ENCODE measurements at regions not wholly inside any gene's neighbourhood (a gene's known extent, or its start where the extent isn't known, plus 50 kb on each side); places are given as distances from the start of the nearest gene placed in this dataset.

DNA sequence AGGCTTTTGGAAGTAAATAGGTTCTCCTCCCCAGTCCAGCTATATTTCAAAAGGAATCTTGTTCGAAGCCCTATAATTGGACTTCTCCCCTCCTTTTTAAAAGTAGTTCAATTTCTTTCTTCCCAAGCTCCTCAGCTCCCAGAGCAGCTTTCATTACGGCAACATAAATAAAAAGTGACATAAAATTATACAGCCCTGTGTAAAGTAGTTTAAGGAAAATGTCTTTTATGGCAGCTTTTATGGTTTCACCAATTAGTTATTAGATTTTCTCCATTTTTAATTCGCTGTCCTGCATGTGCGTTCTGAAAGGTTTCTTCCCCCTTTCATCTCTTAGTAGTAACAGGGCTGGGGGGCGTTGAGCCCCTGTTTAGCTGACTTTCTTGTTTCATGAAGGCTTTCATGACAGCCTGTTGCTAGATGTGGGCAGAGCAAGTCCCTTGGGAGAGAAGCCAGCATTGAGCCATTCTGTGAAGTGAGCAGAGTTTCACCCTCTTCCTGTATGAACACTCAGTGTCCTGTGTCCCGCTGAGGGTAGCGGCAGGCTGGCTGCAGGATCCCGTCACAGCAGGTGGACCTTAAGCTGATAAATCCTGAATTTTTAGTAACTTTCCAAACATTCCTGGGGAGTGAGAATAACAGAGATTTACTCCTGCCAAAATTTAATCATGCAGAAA, 229.7 kb upstream of the SPRED2 start:
- Mint-ChIP-seq H3K9me3 (ENCODE audit: unreplicated experiment) (peaks cover 6% of the 10 kb centered on the region), H3K4me1 (ENCODE audit: low read depth, unreplicated experiment) (peaks cover 51% of the 10 kb centered on the region), H3K36me3 (ENCODE audit: low read depth, unreplicated experiment) (peaks cover 2% of the 10 kb centered on the region), H3K27ac (ENCODE audit: unreplicated experiment) (no peak overlapping the region), H3K4me3 (ENCODE audit: unreplicated experiment) (no peak overlapping the region), H3K27me3 (ENCODE audit: low read depth, unreplicated experiment) (no peaks in the 10 kb centered on the region)
- Histone ChIP-seq H3K4me3 (ENCODE audit: insufficient read depth, low read depth, low read length) (peak overlapping the region; percentile 27), H3K27me3 (ENCODE audit: insufficient read depth, low read length) (no peaks in the 10 kb centered on the region), H3K9me3 (ENCODE audit: insufficient read depth, low read depth, low read length) (no peaks in the 10 kb centered on the region), H3K4me2 (ENCODE audit: low read length) (peak overlapping the region; percentile 78), H3K79me2 (ENCODE audit: insufficient read depth, low read length) (no peaks in the 10 kb centered on the region), H3K9ac (ENCODE audit: low read length) (peak overlapping the region; percentile 52), H3K36me3 (ENCODE audit: insufficient read depth, low read length) (no peaks in the 10 kb centered on the region), H3K27ac (ENCODE audit: low read depth, low read length) (peak overlapping the region; percentile 35), H2AFZ (ENCODE audit: low read depth, low read length) (peak overlapping the region; percentile 38), H4K20me1 (ENCODE audit: insufficient read depth, low read length) (no peaks in the 10 kb centered on the region), H3K4me1 (ENCODE audit: insufficient read depth, low read length) (peaks cover 49% of the 10 kb centered on the region)
- TF ChIP-seq, protein P1, sequence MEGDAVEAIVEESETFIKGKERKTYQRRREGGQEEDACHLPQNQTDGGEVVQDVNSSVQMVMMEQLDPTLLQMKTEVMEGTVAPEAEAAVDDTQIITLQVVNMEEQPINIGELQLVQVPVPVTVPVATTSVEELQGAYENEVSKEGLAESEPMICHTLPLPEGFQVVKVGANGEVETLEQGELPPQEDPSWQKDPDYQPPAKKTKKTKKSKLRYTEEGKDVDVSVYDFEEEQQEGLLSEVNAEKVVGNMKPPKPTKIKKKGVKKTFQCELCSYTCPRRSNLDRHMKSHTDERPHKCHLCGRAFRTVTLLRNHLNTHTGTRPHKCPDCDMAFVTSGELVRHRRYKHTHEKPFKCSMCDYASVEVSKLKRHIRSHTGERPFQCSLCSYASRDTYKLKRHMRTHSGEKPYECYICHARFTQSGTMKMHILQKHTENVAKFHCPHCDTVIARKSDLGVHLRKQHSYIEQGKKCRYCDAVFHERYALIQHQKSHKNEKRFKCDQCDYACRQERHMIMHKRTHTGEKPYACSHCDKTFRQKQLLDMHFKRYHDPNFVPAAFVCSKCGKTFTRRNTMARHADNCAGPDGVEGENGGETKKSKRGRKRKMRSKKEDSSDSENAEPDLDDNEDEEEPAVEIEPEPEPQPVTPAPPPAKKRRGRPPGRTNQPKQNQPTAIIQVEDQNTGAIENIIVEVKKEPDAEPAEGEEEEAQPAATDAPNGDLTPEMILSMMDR (IDR thresholded peaks at IDR 0.05; ENCODE audit: insufficient read depth, low read depth, low read length) = no peak
- TF ChIP-seq EZH2 (IDR thresholded peaks at IDR 0.05; ENCODE audit: insufficient read depth, low read length) = no peak
- FAIRE-seq (no peak), DNase-seq (ENCODE audit: low read depth) (no peak)

DNA sequence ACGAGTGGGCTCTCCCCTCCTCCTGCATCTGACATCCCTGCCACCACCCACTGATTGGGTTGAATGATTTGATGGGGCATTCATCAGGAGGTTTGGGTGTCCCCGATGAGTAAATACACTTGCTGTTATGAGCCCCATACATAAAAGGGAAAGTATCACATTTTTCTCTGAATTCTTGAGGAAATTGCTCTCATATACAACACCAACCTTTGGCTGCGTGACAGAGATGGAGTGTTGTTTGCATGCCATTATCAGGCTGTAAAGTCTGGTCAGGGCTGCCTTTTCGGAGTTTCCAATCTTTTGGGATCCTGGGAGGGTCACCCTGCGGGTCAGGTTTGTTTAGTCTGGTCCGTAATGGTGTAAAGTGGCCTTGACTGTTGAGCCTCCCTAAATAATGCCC, 227.9 kb upstream of the SPRED2 start:
- Histone ChIP-seq H3K27me3 (ENCODE audit: insufficient read depth, low read length) (no peaks in the 10 kb centered on the region), H3K27ac (ENCODE audit: low read depth, low read length) (no peak overlapping the region), H2AFZ (ENCODE audit: low read depth, low read length) (no peak overlapping the region), H3K36me3 (ENCODE audit: insufficient read depth, low read length) (no peaks in the 10 kb centered on the region), H4K20me1 (ENCODE audit: insufficient read depth, low read length) (no peaks in the 10 kb centered on the region), H3K9me3 (ENCODE audit: insufficient read depth, low read depth, low read length) (no peaks in the 10 kb centered on the region), H3K79me2 (ENCODE audit: insufficient read depth, low read length) (no peaks in the 10 kb centered on the region), H3K4me1 (ENCODE audit: insufficient read depth, low read length) (peaks cover 38% of the 10 kb centered on the region), H3K4me2 (ENCODE audit: low read length) (peak overlapping the region; percentile 43), H3K4me3 (ENCODE audit: insufficient read depth, low read depth, low read length) (no peak overlapping the region), H3K9ac (ENCODE audit: low read length) (no peak overlapping the region)
- Mint-ChIP-seq H3K4me1 (ENCODE audit: low read depth, unreplicated experiment) (peaks cover 42% of the 10 kb centered on the region), H3K27me3 (ENCODE audit: low read depth, unreplicated experiment) (no peaks in the 10 kb centered on the region), H3K36me3 (ENCODE audit: low read depth, unreplicated experiment) (peaks cover 2% of the 10 kb centered on the region), H3K27ac (ENCODE audit: unreplicated experiment) (no peak overlapping the region), H3K9me3 (ENCODE audit: unreplicated experiment) (no peaks in the 10 kb centered on the region), H3K4me3 (ENCODE audit: unreplicated experiment) (no peak overlapping the region)
- no peak for TF ChIP-seq EZH2 (IDR thresholded peaks at IDR 0.05; ENCODE audit: insufficient read depth, low read length)
- TF ChIP-seq, protein P1 (IDR thresholded peaks at IDR 0.05; ENCODE audit: insufficient read depth, low read depth, low read length) = no peak
- FAIRE-seq (no peak), DNase-seq (ENCODE audit: low read depth) (peak; percentile 68)

DNA sequence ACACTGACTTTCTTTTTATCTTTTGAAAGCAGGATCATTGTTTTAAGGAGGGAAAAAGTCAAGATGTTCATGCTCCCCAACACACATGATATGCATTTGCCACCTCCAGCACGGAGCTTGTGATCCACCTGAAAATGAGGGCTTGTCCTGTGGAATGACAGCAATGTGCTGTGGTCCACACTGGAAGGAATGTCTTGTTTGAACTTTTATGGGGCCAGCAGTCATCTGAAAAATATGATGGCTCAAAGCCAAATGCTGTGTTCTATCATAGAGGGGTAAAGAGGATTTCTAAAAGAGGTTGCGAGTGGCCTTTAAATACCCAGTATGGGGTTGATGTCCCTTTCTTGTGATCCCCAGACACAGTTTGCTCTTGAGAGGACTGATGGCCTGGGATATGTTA, 226.5 kb upstream of the SPRED2 start:
- peaks cover 2% of the 10 kb centered on the region for H3K36me3 Mint-ChIP-seq (ENCODE audit: low read depth, unreplicated experiment)
- H3K27ac Mint-ChIP-seq (ENCODE audit: unreplicated experiment) = peak overlapping the region; percentile 24
- no peaks in the 10 kb centered on the region for H3K27me3 ChIP-seq (ENCODE audit: insufficient read depth, low read length)
- no peaks in the 10 kb centered on the region for H3K79me2 ChIP-seq (ENCODE audit: insufficient read depth, low read length)
- H3K9me3 ChIP-seq (ENCODE audit: insufficient read depth, low read depth, low read length) = no peaks in the 10 kb centered on the region
- peaks cover 2% of the 10 kb centered on the region for H3K27me3 Mint-ChIP-seq (ENCODE audit: low read depth, unreplicated experiment)
- peak; percentile 80 for DNase-seq (ENCODE audit: low read depth)
- H3K9ac ChIP-seq (ENCODE audit: low read length) = no peak overlapping the region
- no peaks in the 10 kb centered on the region for H3K9me3 Mint-ChIP-seq (ENCODE audit: unreplicated experiment)
- H3K4me1 ChIP-seq (ENCODE audit: insufficient read depth, low read length) = peaks cover 36% of the 10 kb centered on the region
- H3K27ac ChIP-seq (ENCODE audit: low read depth, low read length) = no peak overlapping the region
- no peaks in the 10 kb centered on the region for H3K36me3 ChIP-seq (ENCODE audit: insufficient read depth, low read length)
- no peak overlapping the region for H2AFZ ChIP-seq (ENCODE audit: low read depth, low read length)
- H3K4me2 ChIP-seq (ENCODE audit: low read length) = peak overlapping the region; percentile 55
- no peak for TF ChIP-seq EZH2 (IDR thresholded peaks at IDR 0.05; ENCODE audit: insufficient read depth, low read length)
- TF ChIP-seq, protein P1 (IDR thresholded peaks at IDR 0.05; ENCODE audit: insufficient read depth, low read depth, low read length) = no peak
- no peak for FAIRE-seq
- H3K4me3 Mint-ChIP-seq (ENCODE audit: unreplicated experiment) = peak overlapping the region; percentile 57
- H3K4me3 ChIP-seq (ENCODE audit: insufficient read depth, low read depth, low read length) = no peak overlapping the region
- no peaks in the 10 kb centered on the region for H4K20me1 ChIP-seq (ENCODE audit: insufficient read depth, low read length)
- H3K4me1 Mint-ChIP-seq (ENCODE audit: low read depth, unreplicated experiment) = peaks cover 33% of the 10 kb centered on the region
